Endothelial cell of umbilical vein (primary cell): ENCODE measurements at regions not wholly inside any gene's neighbourhood (a gene's known extent, or its start where the extent isn't known, plus 50 kb on each side); places are given as distances from the start of the nearest gene placed in this dataset.

Experiments used
- BruUV-seq: library from RNA; stranded (reverse); fragments of 400-500 nt; replicated peaks from 2 replicates; lab custom pipeline; 2021; lab: Mats Ljungman, UMichigan
- CTCF ChIA-PET: fragments of 300-600, 350-600 bp; sonication (Branson Sonifier 250); formaldehyde crosslinking; loops from one replicate; lab custom pipeline; 2021; ENCODE audit warnings: antibody characterized with exemption, inconsistent platforms; lab: Charles Lee
- POLR2A ChIA-PET: fragments of 300-600, 350-600 bp; sonication (Branson Sonifier 250); formaldehyde crosslinking; loops from one replicate; lab custom pipeline; 2021; ENCODE audit warnings: antibody characterized with exemption, inconsistent platforms; lab: Charles Lee
- DNase-seq: peaks from one replicate; pipeline ENCODE4 v3.0.0-alpha.2; 2011; ENCODE audit warnings: low read depth, low spot score
- FAIRE-seq: peaks from 2 replicates; lab custom pipeline; 2011; peaks lifted over from hg19 to GRCh38; lab: Jason Lieb, UNC
- H2AFZ ChIP-seq: 2 replicates; pipeline ENCODE4 v1.6.0; 2012; ENCODE audit warnings: low read depth, low read length, control low read depth, inconsistent platforms
- H3K27ac ChIP-seq: 2 replicates; pipeline ENCODE4 v1.5.1; 2011; ENCODE audit warnings: low read depth, mild to moderate bottlenecking, control low read depth, low read length, moderate library complexity; ENCODE audit not compliant: insufficient read depth
- H3K27me3 ChIP-seq, 2 experiments: 2 replicates each; pipeline versions ENCODE4 v1.6.0 to v1.6.1; 2011; ENCODE audit warnings: low read length in 2 of 2, mixed read lengths in 1 of 2; ENCODE audit not compliant: control insufficient read depth in 2 of 2, insufficient read depth in 2 of 2
- H3K36me3 ChIP-seq, 2 experiments: 2 replicates in 1 of 2; 3 replicates in 1 of 2; pipeline ENCODE4 v1.5.1; 2011; ENCODE audit warnings: low read length in 2 of 2, mild to moderate bottlenecking in 1 of 2, moderate library complexity in 1 of 2; ENCODE audit not compliant: control insufficient read depth in 2 of 2, insufficient read depth in 2 of 2; ENCODE audit errors: extremely low read depth in 1 of 2
- H3K4me1 ChIP-seq: 3 replicates; pipeline ENCODE4 v1.5.1; 2011; ENCODE audit warnings: mild to moderate bottlenecking, low read length; ENCODE audit not compliant: control insufficient read depth, insufficient read depth; ENCODE audit errors: extremely low read depth
- H3K4me2 ChIP-seq: 2 replicates; pipeline ENCODE4 v1.6.1; 2011; ENCODE audit warnings: low read length, control low read depth, mixed read lengths; ENCODE audit not compliant: insufficient read depth
- H3K4me3 ChIP-seq, 3 experiments: fragments of 200-600 bp in 1 of 3; sonication (generic), shearing (Covaris generic) in 1 of 3; replicated peaks in 1 of 3; 2 replicates each; pipeline ENCODE4 v1.5.1; 2011 to 2016; ENCODE audit warnings: control low read depth in 3 of 3, low read length in 3 of 3, mild to moderate bottlenecking in 2 of 3, inconsistent platforms in 1 of 3, low read depth in 1 of 3, moderate library complexity in 1 of 3; ENCODE audit not compliant: insufficient read depth in 1 of 3
- H3K79me2 ChIP-seq: 2 replicates; pipeline ENCODE4 v1.6.0; 2012; ENCODE audit warnings: low read length, inconsistent platforms; ENCODE audit not compliant: control insufficient read depth, insufficient read depth
- H3K9ac ChIP-seq: replicated peaks from 2 replicates; pipeline ENCODE3; 2011; ENCODE audit warnings: low read length, control low read depth; ENCODE audit not compliant: insufficient read depth; ENCODE audit errors: extremely low read depth
- H3K9me1 ChIP-seq: replicated peaks from 3 replicates; pipeline ENCODE4 v1.6.0; 2011; ENCODE audit warnings: mild to moderate bottlenecking, low read length; ENCODE audit not compliant: control insufficient read depth, insufficient read depth; ENCODE audit errors: extremely low read depth
- H3K9me3 ChIP-seq: replicated peaks from 2 replicates; pipeline ENCODE4 v1.5.1; 2012; ENCODE audit warnings: low read length, inconsistent platforms; ENCODE audit not compliant: control insufficient read depth, insufficient read depth
- H4K20me1 ChIP-seq: replicated peaks from 2 replicates; pipeline ENCODE3; 2011; ENCODE audit warnings: mild to moderate bottlenecking, low read length; ENCODE audit not compliant: control insufficient read depth, insufficient read depth; ENCODE audit errors: extremely low read depth
- EZH2 ChIP-seq: IDR thresholded peaks from 2 replicates; pipeline ENCODE4 v1.6.1; 2012; ENCODE audit warnings: borderline replicate concordance, low read depth, mild to moderate bottlenecking, moderate library complexity, low read length, inconsistent platforms; ENCODE audit not compliant: severe bottlenecking
- FOS ChIP-seq: IDR thresholded peaks from 2 replicates; pipeline ENCODE4 v1.6.1; 2011; ENCODE audit warnings: mild to moderate bottlenecking, low read length, moderate library complexity, borderline replicate concordance; ENCODE audit not compliant: insufficient read depth
- GATA2 ChIP-seq: IDR thresholded peaks from 2 replicates; pipeline ENCODE4 v1.7.0; 2011; ENCODE audit warnings: low read depth, mild to moderate bottlenecking, moderate library complexity, mixed read lengths, low read length; ENCODE audit not compliant: insufficient read length, insufficient read depth
- JUN ChIP-seq: IDR thresholded peaks from 2 replicates; pipeline ENCODE4 v1.6.1; 2011; ENCODE audit warnings: borderline replicate concordance, low read depth; ENCODE audit not compliant: insufficient read length, insufficient read depth
- MYC ChIP-seq: IDR thresholded peaks from one replicate; pipeline ENCODE4 v1.6.1; 2011; ENCODE audit warnings: mild to moderate bottlenecking, low read depth, low read length
- POLR2A ChIP-seq: IDR thresholded peaks from 2 replicates; pipeline ENCODE4 v1.6.1; 2012; ENCODE audit warnings: low read depth, mild to moderate bottlenecking, control low read depth, low read length
- POLR2AphosphoS5 ChIP-seq: IDR thresholded peaks from 2 replicates; pipeline ENCODE4 v1.6.1; 2012; ENCODE audit warnings: low read depth, mild to moderate bottlenecking, control low read depth, low read length, moderate library complexity; ENCODE audit not compliant: insufficient read depth
- dilution Hi-C: fragments of 300-500 bp; cut with MboI; formaldehyde crosslinking; loops from one replicate; pipeline ENCODE4 v1.15.0; 2019; ENCODE audit warnings: low sequenced_read_pairs; ENCODE audit not compliant: extremely low pct_ligation_motif_present
- intact Hi-C: fragments of 100-400 bp; cut with micrococcal nuclease; formaldehyde crosslinking; loops from one replicate; pipeline ENCODE4 v1.10.0; 2022
- TF ChIP-seq, protein P1 (sequence below): IDR thresholded peaks from 2 replicates; pipeline ENCODE4 v1.6.1; 2011; ENCODE audit not compliant: insufficient read depth, insufficient read length
- TF ChIP-seq, protein P2 (sequence below), 2 donors: IDR thresholded peaks; 1 replicate in 1 of 2; 2 replicates in 1 of 2; pipeline ENCODE4 v1.5.1; 2011; ENCODE audit warnings: low read length in 2 of 2, mild to moderate bottlenecking in 2 of 2, moderate library complexity in 2 of 2, control low read depth in 1 of 2, inconsistent platforms in 1 of 2, low read depth in 1 of 2; ENCODE audit not compliant: insufficient read depth in 1 of 2; ENCODE audit errors: extremely low read depth in 1 of 2

DNA sequence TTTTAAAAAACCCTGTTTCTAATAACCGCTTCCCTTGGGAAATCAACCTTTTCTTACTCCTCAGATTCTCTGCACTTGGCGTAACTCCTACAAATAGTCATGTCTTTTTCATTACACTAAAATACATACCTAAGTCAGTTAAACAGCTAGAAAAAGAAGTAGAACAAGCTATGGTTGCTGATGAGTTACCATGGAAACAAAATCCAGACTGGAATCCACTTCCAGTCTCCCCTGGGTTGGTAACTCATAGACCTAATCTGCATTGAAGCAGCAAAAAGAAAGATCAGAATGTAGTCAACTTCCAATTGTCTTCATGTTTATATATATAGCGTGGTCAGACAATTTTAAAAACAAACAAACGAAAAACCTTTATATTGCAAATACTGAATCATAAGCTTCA lies 260.8 kb upstream of the LRRN1 start:
- H2AFZ ChIP-seq, result no peak overlapping the region
- BruUV-seq, result no TSS peak
- dilution Hi-C loops (no loop called here), intact Hi-C loops (no loop called here)
- H3K4me1 ChIP-seq, result no peaks in the 10 kb centered on the region
- H3K4me2 ChIP-seq, result no peak overlapping the region
- no peaks in the 10 kb centered on the region for H3K9me1 ChIP-seq
- no peak for FAIRE-seq
- no peaks in the 10 kb centered on the region for H3K27me3 ChIP-seq
- no peak for TF ChIP-seq GATA2
- no peak for TF ChIP-seq JUN
- TF ChIP-seq POLR2AphosphoS5, result no peak
- TF ChIP-seq, protein P1, sequence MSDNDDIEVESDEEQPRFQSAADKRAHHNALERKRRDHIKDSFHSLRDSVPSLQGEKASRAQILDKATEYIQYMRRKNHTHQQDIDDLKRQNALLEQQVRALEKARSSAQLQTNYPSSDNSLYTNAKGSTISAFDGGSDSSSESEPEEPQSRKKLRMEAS, result no peak
- no peak for TF ChIP-seq EZH2
- TF ChIP-seq MYC, result no peak
- TF ChIP-seq FOS, result no peak
- no peak for TF ChIP-seq POLR2A
- TF ChIP-seq, protein P2, sequence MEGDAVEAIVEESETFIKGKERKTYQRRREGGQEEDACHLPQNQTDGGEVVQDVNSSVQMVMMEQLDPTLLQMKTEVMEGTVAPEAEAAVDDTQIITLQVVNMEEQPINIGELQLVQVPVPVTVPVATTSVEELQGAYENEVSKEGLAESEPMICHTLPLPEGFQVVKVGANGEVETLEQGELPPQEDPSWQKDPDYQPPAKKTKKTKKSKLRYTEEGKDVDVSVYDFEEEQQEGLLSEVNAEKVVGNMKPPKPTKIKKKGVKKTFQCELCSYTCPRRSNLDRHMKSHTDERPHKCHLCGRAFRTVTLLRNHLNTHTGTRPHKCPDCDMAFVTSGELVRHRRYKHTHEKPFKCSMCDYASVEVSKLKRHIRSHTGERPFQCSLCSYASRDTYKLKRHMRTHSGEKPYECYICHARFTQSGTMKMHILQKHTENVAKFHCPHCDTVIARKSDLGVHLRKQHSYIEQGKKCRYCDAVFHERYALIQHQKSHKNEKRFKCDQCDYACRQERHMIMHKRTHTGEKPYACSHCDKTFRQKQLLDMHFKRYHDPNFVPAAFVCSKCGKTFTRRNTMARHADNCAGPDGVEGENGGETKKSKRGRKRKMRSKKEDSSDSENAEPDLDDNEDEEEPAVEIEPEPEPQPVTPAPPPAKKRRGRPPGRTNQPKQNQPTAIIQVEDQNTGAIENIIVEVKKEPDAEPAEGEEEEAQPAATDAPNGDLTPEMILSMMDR (IDR thresholded peaks at IDR 0.05; ENCODE audit: extremely low read depth in 1 of 2, insufficient read depth in 1 of 2, low read depth in 1 of 2, low read length in 2 of 2), result no peak
- H3K27ac ChIP-seq, result no peak overlapping the region
- H3K9me3 ChIP-seq, result peaks cover 6% of the 10 kb centered on the region
- H3K36me3 ChIP-seq, result no peaks in the 10 kb centered on the region
- ChIA-PET CTCF (no interaction called here), POLR2A (no interaction called here)
- H3K4me3 ChIP-seq, result no peak overlapping the region
- no peaks in the 10 kb centered on the region for H4K20me1 ChIP-seq
- no peak for DNase-seq
- no peaks in the 10 kb centered on the region for H3K79me2 ChIP-seq
- no peak overlapping the region for H3K9ac ChIP-seq
